ENCODE measurements at regions not wholly inside any gene's neighbourhood (a gene's known extent, or its start where the extent isn't known, plus 50 kb on each side); places are given as distances from the start of the nearest gene placed in this dataset.

GRCh38 chr5:56481428-56482357 lies 248.6 kb upstream of the ANKRD55 start:
- Mint-ChIP-seq H3K9me3 (peaks cover 3 to 4% of the 10 kb centered on the region in 2 experiments), H3K27ac (no peak overlapping the region), H3K4me3 (peak overlapping the region; percentile 73 to 81), H3K4me1 (peaks cover 13 to 15% of the 10 kb centered on the region in 2 experiments), H3K36me3 (ENCODE audit: insufficient read depth in 1 of 3, low read depth in 3 of 3) (peaks cover 1 to 3% (median 1%) of the 10 kb centered on the region in 3 experiments; a peak in 5 of 7 replicates), H3K27me3 (ENCODE audit: low read depth) (peaks cover 43% of the 10 kb centered on the region)
- Histone ChIP-seq H3K9me3 (ENCODE audit: control insufficient read depth, low read depth, low read length) (no peaks in the 10 kb centered on the region), H2BK5ac (ENCODE audit: insufficient read length, low read length) (no peak overlapping the region), H2AFZ (ENCODE audit: low read length) (no peak overlapping the region), H3K27ac (ENCODE audit: insufficient read length, low read depth, low read length) (no peak overlapping the region), H4K8ac (replicated peaks; ENCODE audit: insufficient read length, low read depth, low read length) (no peak overlapping the region), H3K9ac (ENCODE audit: extremely low read depth, insufficient read length, low read length) (peak overlapping the region; percentile 13), H3K14ac (ENCODE audit: insufficient read depth, low read length) (no peak overlapping the region), H3K4ac (ENCODE audit: low read depth, low read length) (no peak overlapping the region), H3K18ac (ENCODE audit: insufficient read length, low read depth, low read length) (no peak overlapping the region), H3K27me3 (ENCODE audit: insufficient read depth, low read length) (peaks cover 4% of the 10 kb centered on the region; the same call in 1 of the 2 replicates), H3K56ac (ENCODE audit: insufficient read length, low read depth, low read length) (no peak overlapping the region), H3K23me2 (ENCODE audit: insufficient read length, low read depth, low read length, poor library complexity, severe bottlenecking) (peaks cover 12% of the 10 kb centered on the region), H2BK12ac (ENCODE audit: insufficient read length, low read depth, low read length) (no peak overlapping the region), H3K4me1 (ENCODE audit: insufficient read depth, low read length) (no peaks in the 10 kb centered on the region), H2BK15ac (ENCODE audit: low read depth, low read length) (no peak overlapping the region), H3K79me1 (ENCODE audit: insufficient read depth, low read depth, low read length, poor library complexity, severe bottlenecking) (no peaks in the 10 kb centered on the region), H2AK5ac (ENCODE audit: insufficient read length, low read length) (no peak overlapping the region), H4K20me1 (ENCODE audit: control insufficient read depth, insufficient read depth, insufficient read length) (no peaks in the 10 kb centered on the region), H3K23ac (ENCODE audit: insufficient read length, low read depth, low read length) (no peak overlapping the region), H4K5ac (ENCODE audit: insufficient read length, low read depth, low read length) (no peak overlapping the region), H4K91ac (ENCODE audit: insufficient read length, low read depth, low read length) (no peak overlapping the region), H3K4me2 (ENCODE audit: insufficient read depth, insufficient read length, low read length) (peak overlapping the region; percentile 79), H3T11ph (ENCODE audit: low read length) (no peak overlapping the region), H2BK20ac (ENCODE audit: low read depth, low read length, poor library complexity, severe bottlenecking) (no peak overlapping the region), H2BK120ac (ENCODE audit: low read depth, low read length, poor library complexity, severe bottlenecking) (no peak overlapping the region), H3K79me2 (ENCODE audit: insufficient read depth, low read length) (no peaks in the 10 kb centered on the region)
- TF ChIP-seq CTCF (conservative IDR thresholded peaks at IDR 0.05): peak; percentile 76
- WGBS (ENCODE audit: extremely low coverage, insufficient read length, low lambda C conversion rate): no CpG with 5 or more reads among the region's 26 CpGs
- peak; percentile 55 for DNase-seq

Data from H9 (cell line).